ENCODE measurements at regions not wholly inside any gene's neighbourhood (a gene's known extent, or its start where the extent isn't known, plus 50 kb on each side); places are given as distances from the start of the nearest gene placed in this dataset.
"Not testable (repeated sequence)": the region's sequence is repeated elsewhere in the genome, so short reads cannot be mapped to it uniquely, and the experiment has no call there.

GRCh38 chr7:32221056-32221455 is 150.8 kb upstream of the PDE1C start:
- H3K4me3 ChIP-seq (ENCODE audit: low read depth in 1 of 3, low read length in 3 of 3), result no peak overlapping the region
- no peaks in the 10 kb centered on the region for H3K36me3 ChIP-seq (ENCODE audit: control insufficient read depth in 4 of 4, insufficient read depth in 3 of 4, low read depth in 1 of 4, low read length in 3 of 4)
- no peak for DNase-seq (ENCODE audit: low spot score)
- TF ChIP-seq HNF4G (IDR thresholded peaks at IDR 0.05), result no peak
- TF ChIP-seq FOXA1 (IDR thresholded peaks at IDR 0.05), result no peak
- TF ChIP-seq HNF4A (conservative IDR thresholded peaks at IDR 0.05), result no peak
- TF ChIP-seq SP1 (IDR thresholded peaks at IDR 0.05), result no peak
- no peak for TF ChIP-seq NR2F2 (IDR thresholded peaks at IDR 0.05)
- no peak for TF ChIP-seq RXRA (IDR thresholded peaks at IDR 0.05)
- TF ChIP-seq ATF3 (IDR thresholded peaks at IDR 0.05), result no peak
- TF ChIP-seq TAF1 (conservative IDR thresholded peaks at IDR 0.05), result no peak
- no peak for TF ChIP-seq RAD21 (IDR thresholded peaks at IDR 0.05)
- no peak for TF ChIP-seq EGR1 (IDR thresholded peaks at IDR 0.05; ENCODE audit: low read depth in 2 of 2)
- no peak for TF ChIP-seq REST (IDR thresholded peaks at IDR 0.05)
- TF ChIP-seq, protein P1, sequence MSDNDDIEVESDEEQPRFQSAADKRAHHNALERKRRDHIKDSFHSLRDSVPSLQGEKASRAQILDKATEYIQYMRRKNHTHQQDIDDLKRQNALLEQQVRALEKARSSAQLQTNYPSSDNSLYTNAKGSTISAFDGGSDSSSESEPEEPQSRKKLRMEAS (IDR thresholded peaks at IDR 0.05), result no peak
- 94% methylated on average over 2 of the region's 2 CpGs for WGBS
- H3K27me3 ChIP-seq (ENCODE audit: control insufficient read depth in 4 of 4, insufficient read depth in 4 of 4, low read length in 3 of 4), result peaks cover 0 to 3% (median 0%) of the 10 kb centered on the region in 4 donors
- H3K4me1 ChIP-seq (ENCODE audit: control insufficient read depth in 4 of 4, insufficient read depth in 4 of 4, low read length in 3 of 4), result no peaks in the 10 kb centered on the region
- no peak overlapping the region for H3K27ac ChIP-seq (ENCODE audit: low read depth in 1 of 2, low read length in 2 of 2)
- no peak overlapping the region for H3K9ac ChIP-seq (ENCODE audit: low read depth in 1 of 2, low read length in 2 of 2)
- no peaks in the 10 kb centered on the region for H3K9me3 ChIP-seq (ENCODE audit: control insufficient read depth in 4 of 4, low read length in 3 of 4)

DNA sequence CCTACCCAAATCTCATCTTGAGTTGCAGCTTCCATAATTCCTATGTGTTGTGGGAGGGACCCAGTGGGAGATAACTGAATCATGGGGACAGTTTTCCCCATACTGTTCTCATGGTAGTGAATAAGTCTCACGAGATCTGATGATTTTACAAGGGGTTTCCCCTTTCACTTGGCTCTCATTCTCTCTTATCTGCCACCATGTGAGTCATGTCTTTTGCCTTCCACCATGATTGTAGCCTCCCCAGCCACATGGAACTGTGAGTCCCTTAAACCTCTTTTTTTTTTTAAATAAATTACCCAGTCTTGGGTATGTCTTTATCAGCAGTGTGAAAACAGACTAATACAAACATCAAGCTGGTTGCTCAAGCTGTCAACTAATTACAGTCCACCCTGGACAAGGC is 149.6 kb upstream of the PDE1C start:
- H3K36me3 ChIP-seq (ENCODE audit: control insufficient read depth in 4 of 4, insufficient read depth in 3 of 4, low read depth in 1 of 4, low read length in 3 of 4); H3K9me3 ChIP-seq (ENCODE audit: control insufficient read depth in 4 of 4, low read length in 3 of 4); H3K4me1 ChIP-seq (ENCODE audit: control insufficient read depth in 4 of 4, insufficient read depth in 4 of 4, low read length in 3 of 4); H3K9ac ChIP-seq (ENCODE audit: low read depth in 1 of 2, low read length in 2 of 2); H3K27me3 ChIP-seq (ENCODE audit: control insufficient read depth in 4 of 4, insufficient read depth in 4 of 4, low read length in 3 of 4); H3K4me3 ChIP-seq (ENCODE audit: low read depth in 1 of 3, low read length in 3 of 3); H3K27ac ChIP-seq (ENCODE audit: low read depth in 1 of 2, low read length in 2 of 2); DNase-seq (ENCODE audit: low spot score): not testable (repeated sequence)
- 63% methylated on average over 1 of the region's 1 CpG for WGBS

DNA sequence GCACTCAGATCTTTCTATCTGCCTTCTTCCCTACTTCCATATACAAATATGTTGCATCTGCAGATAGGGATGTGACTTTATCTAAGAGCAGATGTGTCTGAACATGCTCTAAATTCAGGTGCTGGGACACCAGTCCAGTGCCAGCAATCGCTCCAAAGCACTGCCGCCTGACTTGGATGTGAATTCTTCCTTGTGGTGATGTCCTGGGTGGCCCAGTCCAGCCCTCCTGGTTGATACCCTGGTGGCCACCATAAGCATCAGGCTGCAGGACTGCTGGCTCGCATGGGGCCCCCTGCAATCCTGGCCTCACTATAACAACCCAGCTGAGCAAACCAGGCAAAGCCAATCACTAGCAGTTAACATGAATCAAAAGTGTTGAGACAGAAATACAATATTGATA is 149.2 kb upstream of the PDE1C start:
- H3K27me3 ChIP-seq (ENCODE audit: control insufficient read depth in 4 of 4, insufficient read depth in 4 of 4, low read length in 3 of 4), result no peaks in the 10 kb centered on the region
- no peak overlapping the region for H3K27ac ChIP-seq (ENCODE audit: low read depth in 1 of 2, low read length in 2 of 2)
- DNase-seq (ENCODE audit: low spot score), result peak; percentile 10
- no peak overlapping the region for H3K4me3 ChIP-seq (ENCODE audit: low read depth in 1 of 3, low read length in 3 of 3)
- no peaks in the 10 kb centered on the region for H3K9me3 ChIP-seq (ENCODE audit: control insufficient read depth in 4 of 4, low read length in 3 of 4)
- no peaks in the 10 kb centered on the region for H3K36me3 ChIP-seq (ENCODE audit: control insufficient read depth in 4 of 4, insufficient read depth in 3 of 4, low read depth in 1 of 4, low read length in 3 of 4)
- no peaks in the 10 kb centered on the region for H3K4me1 ChIP-seq (ENCODE audit: control insufficient read depth in 4 of 4, insufficient read depth in 4 of 4, low read length in 3 of 4)
- WGBS, result 85% methylated on average over 3 of the region's 3 CpGs
- no peak overlapping the region for H3K9ac ChIP-seq (ENCODE audit: low read depth in 1 of 2, low read length in 2 of 2)
- no peak for TF ChIP-seq RAD21 (IDR thresholded peaks at IDR 0.05)
- no peak for TF ChIP-seq REST (IDR thresholded peaks at IDR 0.05)
- TF ChIP-seq CTCF (IDR thresholded peaks at IDR 0.05; ENCODE audit: low read depth, low read length, missing input control), result no peak
- no peak for TF ChIP-seq NR2F2 (IDR thresholded peaks at IDR 0.05)
- no peak for TF ChIP-seq EGR1 (IDR thresholded peaks at IDR 0.05; ENCODE audit: low read depth in 2 of 2)
- no peak for TF ChIP-seq GABPA (IDR thresholded peaks at IDR 0.05 in 1 of 2, conservative IDR thresholded peaks at IDR 0.05 in 1 of 2)
- TF ChIP-seq HNF4G (IDR thresholded peaks at IDR 0.05), result no peak
- no peak for TF ChIP-seq ATF3 (IDR thresholded peaks at IDR 0.05)
- no peak for TF ChIP-seq FOXA2 (IDR thresholded peaks at IDR 0.05)
- no peak for TF ChIP-seq RXRA (IDR thresholded peaks at IDR 0.05)
- TF ChIP-seq FOXA1 (IDR thresholded peaks at IDR 0.05), result no peak
- TF ChIP-seq TAF1 (conservative IDR thresholded peaks at IDR 0.05), result no peak
- TF ChIP-seq JUND (IDR thresholded peaks at IDR 0.05), result no peak
- TF ChIP-seq, protein P1 (IDR thresholded peaks at IDR 0.05), result no peak
- TF ChIP-seq YY1 (IDR thresholded peaks at IDR 0.05), result no peak
- TF ChIP-seq SP1 (IDR thresholded peaks at IDR 0.05), result no peak
